ENCODE measurements at regions not wholly inside any gene's neighbourhood (a gene's known extent, or its start where the extent isn't known, plus 50 kb on each side); places are given as distances from the start of the nearest gene placed in this dataset.

GRCh38 chr4:111941957-111942356, 203.3 kb upstream of the FAM241A start:
- TF ChIP-seq SRF (IDR thresholded peaks at IDR 0.05; ENCODE audit: low read depth in 2 of 2, low read length in 2 of 2): no peak
- no peak for TF ChIP-seq CTCF (IDR thresholded peaks at IDR 0.05 in 2 of 3, conservative IDR thresholded peaks at IDR 0.05 in 1 of 3; ENCODE audit: control insufficient read depth in 2 of 3, extremely low read depth in 1 of 3, insufficient read depth in 1 of 3, low read depth in 3 of 3, low read length in 3 of 3)
- no peak for TF ChIP-seq TARDBP (IDR thresholded peaks at IDR 0.05; ENCODE audit: borderline replicate concordance)
- TF ChIP-seq IKZF2 (IDR thresholded peaks at IDR 0.05): no peak
- TF ChIP-seq PML (IDR thresholded peaks at IDR 0.05; ENCODE audit: low read length): no peak
